Small intestine (tissue), 7 donors: ENCODE measurements at regions not wholly inside any gene's neighbourhood (a gene's known extent, or its start where the extent isn't known, plus 50 kb on each side); places are given as distances from the start of the nearest gene placed in this dataset.

Experiments used
- DNase-seq, 2 donors: peaks; one replicate each; pipeline versions ENCODE4 v3.0.0 to v3.0.0-alpha.2; 2013
- FAIRE-seq: peaks from 2 replicates; lab custom pipeline; 2012; peaks lifted over from hg19 to GRCh38; lab: Jason Lieb, UNC
- H3K27ac ChIP-seq, 3 donors: one replicate each; pipeline ENCODE4 v1.5.1; 2013; ENCODE audit warnings: low read length in 2 of 3, mild to moderate bottlenecking in 2 of 3, control low read depth in 1 of 3, inconsistent platforms in 1 of 3, low read depth in 1 of 3, moderate library complexity in 1 of 3
- H3K27me3 ChIP-seq, 3 donors: one replicate each; pipeline ENCODE4 v1.6.1; 2013; ENCODE audit warnings: low read length in 3 of 3, inconsistent platforms in 1 of 3; ENCODE audit not compliant: control insufficient read depth in 3 of 3, insufficient read depth in 3 of 3
- H3K36me3 ChIP-seq, 3 donors: one replicate each; pipeline ENCODE4 v1.6.1; 2013; ENCODE audit warnings: low read length in 3 of 3, inconsistent platforms in 1 of 3, low read depth in 1 of 3, mild to moderate bottlenecking in 1 of 3, moderate library complexity in 1 of 3; ENCODE audit not compliant: control insufficient read depth in 3 of 3, insufficient read depth in 2 of 3
- H3K4me1 ChIP-seq, 3 donors: one replicate each; pipeline ENCODE4 v1.6.1; 2013; ENCODE audit warnings: low read length in 2 of 3, inconsistent platforms in 1 of 3, low read depth in 1 of 3, mild to moderate bottlenecking in 1 of 3, moderate library complexity in 1 of 3; ENCODE audit not compliant: control insufficient read depth in 3 of 3, insufficient read depth in 2 of 3
- H3K4me3 ChIP-seq, 3 donors: one replicate each; pipeline ENCODE4 v1.5.1; 2013; ENCODE audit warnings: low read length in 3 of 3, control low read depth in 1 of 3, inconsistent platforms in 1 of 3, low read depth in 1 of 3, mild to moderate bottlenecking in 1 of 3, moderate library complexity in 1 of 3
- H3K9me3 ChIP-seq, 2 donors: one replicate each; pipeline ENCODE4 v1.6.1; 2013; ENCODE audit warnings: low read depth in 1 of 2, low read length in 1 of 2; ENCODE audit not compliant: control insufficient read depth in 2 of 2, insufficient read depth in 1 of 2
- WGBS, 3 donors: extraction: QIAGEN DNeasy Blood & Tissue Kit; methylation state at CpG; one replicate each; pipeline ENCODE4 v1.1.7; 2013; 5-methylcytosine and 5-hydroxymethylcytosine counted together
- donor health status: healthy with polysubstance abuse.
- donor health status: control.
- donor health status: control.
- donor health status: Bipolar disorder and iron deficiency.
- donor health status: healthy.

GRCh38 chr20:61054411-61054810 lies 197.7 kb upstream of the CDH4 start:
- no peak overlapping the region for H3K27ac ChIP-seq
- no peaks in the 10 kb centered on the region for H3K27me3 ChIP-seq
- no peaks in the 10 kb centered on the region for H3K9me3 ChIP-seq
- no peaks in the 10 kb centered on the region for H3K4me1 ChIP-seq
- DNase-seq (no peak), FAIRE-seq (no peak)
- WGBS, 3 donors = 69 to 81% (median 72%) methylated on average over 9 of the region's 9 CpGs
- H3K4me3 ChIP-seq = no peak overlapping the region
- no peaks in the 10 kb centered on the region for H3K36me3 ChIP-seq

- DNase-seq = peak; percentile 1 to 25
- H3K27me3 ChIP-seq = no peaks in the 10 kb centered on the region
- H3K9me3 ChIP-seq = no peaks in the 10 kb centered on the region
- H3K27ac ChIP-seq = peak overlapping the region in 1 of 3 donors; percentile 11
- FAIRE-seq = no peak
- H3K36me3 ChIP-seq = no peaks in the 10 kb centered on the region
- H3K4me3 ChIP-seq = no peak overlapping the region
- WGBS, 3 donors = 61 to 72% (median 69%) methylated on average over 14 of the region's 14 CpGs
- H3K4me1 ChIP-seq = no peaks in the 10 kb centered on the region
Measured at GRCh38 chr20:61055180-61056010, 196.7 kb upstream of the CDH4 start.

GRCh38 chr20:61056116-61056515 lies 195.9 kb upstream of the CDH4 start:
- no peaks in the 10 kb centered on the region for H3K36me3 ChIP-seq
- H3K27ac ChIP-seq = peak overlapping the region in 1 of 3 donors; percentile 11
- DNase-seq (no peak), FAIRE-seq (no peak)
- 78 to 84% (median 79%) methylated on average over 10 of the region's 10 CpGs for WGBS, 3 donors
- H3K27me3 ChIP-seq = no peaks in the 10 kb centered on the region
- no peak overlapping the region for H3K4me3 ChIP-seq
- H3K9me3 ChIP-seq = no peaks in the 10 kb centered on the region
- H3K4me1 ChIP-seq = no peaks in the 10 kb centered on the region

GRCh38 chr20:61056627-61057442 lies 195.2 kb upstream of the CDH4 start:
- WGBS, 3 donors = 72 to 73% (median 72%) methylated on average over 16 of the region's 16 CpGs
- Histone ChIP-seq H3K36me3 (no peaks in the 10 kb centered on the region), H3K4me1 (no peaks in the 10 kb centered on the region), H3K9me3 (no peaks in the 10 kb centered on the region), H3K27me3 (no peaks in the 10 kb centered on the region), H3K27ac (no peak overlapping the region), H3K4me3 (no peak overlapping the region)
- FAIRE-seq (no peak), DNase-seq (no peak)

- WGBS, 3 donors = 74 to 83% (median 76%) methylated on average over 20 of the region's 20 CpGs
- no peak overlapping the region for H3K4me3 ChIP-seq
- no peak for DNase-seq
Measured at GRCh38 chr20:61057443-61058121, 194.5 kb upstream of the CDH4 start.

GRCh38 chr20:61061981-61062380 lies 190.1 kb upstream of the CDH4 start:
- WGBS, 3 donors = 43 to 51% (median 49%) methylated on average over 6 of the region's 6 CpGs
- FAIRE-seq (no peak), DNase-seq (no peak)
- no peaks in the 10 kb centered on the region for H3K36me3 ChIP-seq
- H3K27ac ChIP-seq = no peak overlapping the region
- H3K9me3 ChIP-seq = no peaks in the 10 kb centered on the region
- no peak overlapping the region for H3K4me3 ChIP-seq
- H3K4me1 ChIP-seq = no peaks in the 10 kb centered on the region
- no peaks in the 10 kb centered on the region for H3K27me3 ChIP-seq

More at GRCh38 chr20:61057443-61058121, 194.5 kb upstream of the CDH4 start:
- Histone ChIP-seq H3K36me3 (no peaks in the 10 kb centered on the region), H3K4me1 (no peaks in the 10 kb centered on the region), H3K9me3 (no peaks in the 10 kb centered on the region), H3K27ac (no peak overlapping the region), H3K27me3 (no peaks in the 10 kb centered on the region)
- FAIRE-seq = no peak

GRCh38 chr20:61065853-61066252 lies 186.2 kb upstream of the CDH4 start:
- 72 to 76% (median 75%) methylated on average over 10 of the region's 10 CpGs for WGBS, 3 donors
- FAIRE-seq = no peak

GRCh38 chr20:61066526-61066925 lies 185.5 kb upstream of the CDH4 start:
- DNase-seq = no peak
- no peak overlapping the region for H3K27ac ChIP-seq
- no peaks in the 10 kb centered on the region for H3K36me3 ChIP-seq
- H3K4me3 ChIP-seq = no peak overlapping the region
- no peaks in the 10 kb centered on the region for H3K4me1 ChIP-seq
- no peak for FAIRE-seq
- no peaks in the 10 kb centered on the region for H3K27me3 ChIP-seq
- no peaks in the 10 kb centered on the region for H3K9me3 ChIP-seq
- 86 to 89% (median 88%) methylated on average over 13 of the region's 13 CpGs for WGBS, 3 donors

More at GRCh38 chr20:61065853-61066252, 186.2 kb upstream of the CDH4 start:
- H3K36me3 ChIP-seq = no peaks in the 10 kb centered on the region
- H3K4me1 ChIP-seq = no peaks in the 10 kb centered on the region
- H3K9me3 ChIP-seq = no peaks in the 10 kb centered on the region
- H3K27me3 ChIP-seq = no peaks in the 10 kb centered on the region
- no peak for DNase-seq
- no peak overlapping the region for H3K4me3 ChIP-seq
- no peak overlapping the region for H3K27ac ChIP-seq
